ENCODE measurements at regions not wholly inside any gene's neighbourhood (a gene's known extent, or its start where the extent isn't known, plus 50 kb on each side); places are given as distances from the start of the nearest gene placed in this dataset.

- Histone ChIP-seq H3K4me3 (ENCODE audit: low read depth in 1 of 2, low read length in 1 of 2) (no peak overlapping the region), H3K36me3 (no peaks in the 10 kb centered on the region), H3K4me1 (ENCODE audit: control insufficient read depth in 1 of 2, insufficient read depth in 1 of 2, low read depth in 1 of 2, low read length in 1 of 2) (no peaks in the 10 kb centered on the region), H3K9me3 (no peaks in the 10 kb centered on the region), H3K27ac (no peak overlapping the region), H3K27me3 (peaks cover 26% of the 10 kb centered on the region)
- TF ChIP-seq CTCF (IDR thresholded peaks at IDR 0.05) = no peak
Observed at GRCh38 chr12:115456946-115457689, 773.1 kb upstream of the TBX3 start.

GRCh38 chr12:115455268-115455681 is 771.3 kb upstream of the TBX3 start:
- TF ChIP-seq CTCF (IDR thresholded peaks at IDR 0.05) = no peak
- no peak overlapping the region for H3K4me3 ChIP-seq (ENCODE audit: low read depth in 1 of 2, low read length in 1 of 2)

GRCh38 chr12:115452751-115453281 is 768.8 kb upstream of the TBX3 start:
- Histone ChIP-seq H3K9me3 (no peaks in the 10 kb centered on the region), H3K36me3 (no peaks in the 10 kb centered on the region), H3K27ac (no peak overlapping the region), H3K27me3 (peaks cover 56% of the 10 kb centered on the region), H3K4me1 (ENCODE audit: control insufficient read depth in 1 of 2, insufficient read depth in 1 of 2, low read depth in 1 of 2, low read length in 1 of 2) (no peaks in the 10 kb centered on the region), H3K4me3 (ENCODE audit: low read depth in 1 of 2, low read length in 1 of 2) (no peak overlapping the region)
- no peak for TF ChIP-seq CTCF (IDR thresholded peaks at IDR 0.05)

More at GRCh38 chr12:115455268-115455681, 771.3 kb upstream of the TBX3 start:
- no peaks in the 10 kb centered on the region for H3K36me3 ChIP-seq
- peaks cover 44% of the 10 kb centered on the region for H3K27me3 ChIP-seq
- no peak overlapping the region for H3K27ac ChIP-seq
- no peaks in the 10 kb centered on the region for H3K9me3 ChIP-seq
- no peaks in the 10 kb centered on the region for H3K4me1 ChIP-seq (ENCODE audit: control insufficient read depth in 1 of 2, insufficient read depth in 1 of 2, low read depth in 1 of 2, low read length in 1 of 2)

GRCh38 chr12:115451780-115452736 is 768.1 kb upstream of the TBX3 start:
- Histone ChIP-seq H3K4me1 (ENCODE audit: control insufficient read depth in 1 of 2, insufficient read depth in 1 of 2, low read depth in 1 of 2, low read length in 1 of 2) (no peaks in the 10 kb centered on the region), H3K36me3 (no peaks in the 10 kb centered on the region), H3K9me3 (no peaks in the 10 kb centered on the region), H3K27me3 (peaks cover 60% of the 10 kb centered on the region), H3K4me3 (ENCODE audit: low read depth in 1 of 2, low read length in 1 of 2) (no peak overlapping the region), H3K27ac (no peak overlapping the region)
- TF ChIP-seq CTCF (IDR thresholded peaks at IDR 0.05) = no peak

GRCh38 chr12:115451151-115451779 is 767.3 kb upstream of the TBX3 start:
- Histone ChIP-seq H3K36me3 (no peaks in the 10 kb centered on the region), H3K27ac (no peak overlapping the region), H3K4me3 (ENCODE audit: low read depth in 1 of 2, low read length in 1 of 2) (no peak overlapping the region), H3K27me3 (peaks cover 60% of the 10 kb centered on the region), H3K4me1 (ENCODE audit: control insufficient read depth in 1 of 2, insufficient read depth in 1 of 2, low read depth in 1 of 2, low read length in 1 of 2) (no peaks in the 10 kb centered on the region), H3K9me3 (no peaks in the 10 kb centered on the region)
- TF ChIP-seq CTCF (IDR thresholded peaks at IDR 0.05) = no peak
